SJCRH30 (cell line): ENCODE measurements at regions not wholly inside any gene's neighbourhood (a gene's known extent, or its start where the extent isn't known, plus 50 kb on each side); places are given as distances from the start of the nearest gene placed in this dataset.
"Not testable (repeated sequence)": the region's sequence is repeated elsewhere in the genome, so short reads cannot be mapped to it uniquely, and the experiment has no call there.

ENCODE experiments used
- DNase-seq, 2 experiments: peaks; one replicate each; pipeline ENCODE4 v3.0.0-alpha.2; 2015 to 2020
- H3K27ac ChIP-seq: fragments of 250-450 bp; sonication (Bioruptor Pico); 2 replicates; pipeline ENCODE4 v1.5.1; 2020; ENCODE audit warnings: mild to moderate bottlenecking, moderate library complexity
- H3K27me3 ChIP-seq: fragments of 250-450 bp; sonication (Bioruptor Pico); 2 replicates; pipeline ENCODE4 v1.5.1; 2020; ENCODE audit warnings: mild to moderate bottlenecking, moderate library complexity
- H3K36me3 ChIP-seq: fragments of 250-450 bp; sonication (Bioruptor Pico); 2 replicates; pipeline ENCODE4 v1.5.1; 2020; ENCODE audit warnings: mild to moderate bottlenecking, moderate library complexity
- H3K4me1 ChIP-seq: fragments of 250-450 bp; sonication (Bioruptor Pico); 2 replicates; pipeline ENCODE4 v1.5.1; 2020; ENCODE audit warnings: mild to moderate bottlenecking, moderate library complexity
- H3K4me3 ChIP-seq: fragments of 250-450 bp; sonication (Bioruptor Pico); 2 replicates; pipeline ENCODE4 v1.5.1; 2020; ENCODE audit warnings: mild to moderate bottlenecking, moderate library complexity
- H3K9me3 ChIP-seq: fragments of 250-450 bp; sonication (Bioruptor Pico); replicated peaks from 2 replicates; pipeline ENCODE4 v1.5.1; 2020; ENCODE audit warnings: mild to moderate bottlenecking, moderate library complexity

DNA sequence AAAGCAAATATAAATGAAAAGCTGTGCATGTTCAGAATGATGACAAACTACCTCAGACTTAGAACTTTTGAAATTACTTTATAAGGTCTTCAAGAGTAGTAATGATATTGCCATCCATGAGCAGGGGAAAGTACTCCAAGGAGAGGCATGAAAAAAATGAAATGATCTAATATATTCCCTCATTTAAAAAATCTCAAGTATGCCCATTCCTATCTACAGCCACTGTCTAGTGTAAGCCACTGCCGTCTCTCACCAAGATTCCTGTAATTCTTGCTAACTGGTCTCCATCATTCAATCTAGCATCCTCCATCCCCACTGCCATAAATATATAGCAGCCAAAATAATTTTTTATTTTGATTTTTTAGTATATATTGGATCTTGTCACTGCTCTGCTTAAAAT, 258.8 kb downstream of the PLOD2 start:
- no peak overlapping the region for H3K4me3 ChIP-seq
- no peaks in the 10 kb centered on the region for H3K36me3 ChIP-seq
- no peaks in the 10 kb centered on the region for H3K4me1 ChIP-seq
- no peak overlapping the region for H3K27ac ChIP-seq
- no peaks in the 10 kb centered on the region for H3K27me3 ChIP-seq
- no peaks in the 10 kb centered on the region for H3K9me3 ChIP-seq
- DNase-seq, result no peak

DNA sequence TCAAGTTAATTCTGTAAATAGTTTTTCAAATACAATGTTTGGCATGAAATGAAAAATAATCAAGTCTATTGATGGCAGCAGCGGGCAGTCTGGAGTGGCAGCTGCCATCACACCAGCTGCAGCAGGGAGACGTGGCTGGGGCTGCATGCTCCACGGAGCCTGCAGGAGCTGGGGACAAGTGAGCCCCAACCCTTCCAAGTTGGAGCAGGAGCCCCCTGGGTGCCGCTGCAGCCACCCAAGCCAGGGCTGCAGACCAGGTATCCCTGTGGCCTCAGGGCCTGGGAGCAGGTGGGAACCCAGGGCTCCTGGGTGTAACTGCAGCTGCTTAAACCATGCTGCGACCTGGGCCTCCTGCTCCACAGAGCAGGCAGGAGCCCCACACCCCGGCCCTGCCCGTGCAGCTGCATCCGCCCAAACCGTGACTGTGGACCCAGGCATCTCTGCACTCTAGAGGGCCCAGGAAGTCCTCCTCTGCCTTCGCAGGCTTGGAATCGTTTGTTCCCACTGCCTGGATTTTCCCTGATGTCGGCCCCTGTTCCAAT, 257.4 kb downstream of the PLOD2 start:
- H3K27ac ChIP-seq, result no peak overlapping the region
- no peak overlapping the region for H3K4me3 ChIP-seq
- DNase-seq, result no peak
- no peaks in the 10 kb centered on the region for H3K36me3 ChIP-seq
- no peaks in the 10 kb centered on the region for H3K27me3 ChIP-seq
- H3K4me1 ChIP-seq, result no peaks in the 10 kb centered on the region
- no peaks in the 10 kb centered on the region for H3K9me3 ChIP-seq

DNA sequence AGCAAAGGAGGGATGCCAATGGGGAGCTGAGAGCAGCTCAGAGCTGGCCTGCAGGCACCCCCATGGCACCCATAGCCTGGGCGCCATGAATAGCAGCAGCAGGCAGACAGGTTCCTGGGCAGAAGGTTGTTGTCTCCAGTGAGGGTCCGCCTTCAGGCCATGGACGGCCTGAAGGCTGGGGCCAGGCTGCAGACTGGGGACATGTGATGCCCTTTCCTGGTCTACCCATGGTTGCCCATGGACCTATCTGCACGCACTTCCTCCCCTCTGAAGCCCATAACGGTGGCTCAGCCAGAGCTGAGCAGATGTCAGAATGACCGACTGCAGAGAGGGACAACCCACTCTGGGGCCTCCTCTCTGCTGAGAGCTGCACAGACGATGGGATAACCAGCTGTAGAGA, 256.8 kb downstream of the PLOD2 start:
- H3K27me3 ChIP-seq, result no peaks in the 10 kb centered on the region; the same call in 1 of the 2 replicates
- no peaks in the 10 kb centered on the region for H3K4me1 ChIP-seq
- no peak overlapping the region for H3K4me3 ChIP-seq
- no peaks in the 10 kb centered on the region for H3K9me3 ChIP-seq
- no peaks in the 10 kb centered on the region for H3K36me3 ChIP-seq
- H3K27ac ChIP-seq, result no peak overlapping the region
- DNase-seq, result no peak

DNA sequence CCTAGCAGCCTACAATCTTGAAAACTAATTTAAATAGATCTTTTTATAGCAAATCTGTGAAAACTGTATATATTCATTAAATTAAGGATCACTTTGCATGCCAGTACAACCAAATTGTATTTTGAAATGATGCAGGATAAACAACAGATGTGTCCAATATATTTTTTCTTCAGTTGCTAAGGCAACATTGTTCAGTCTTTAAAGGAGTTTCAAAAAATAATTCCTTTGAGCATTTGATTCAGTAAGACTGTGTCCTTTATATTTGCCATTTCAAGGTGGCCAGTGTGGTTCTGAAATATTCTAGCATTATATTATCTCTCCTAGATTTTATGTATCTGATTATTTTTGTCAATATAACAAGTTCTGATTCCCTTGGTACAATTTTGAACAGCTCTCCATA, 254.7 kb downstream of the PLOD2 start:
- no peaks in the 10 kb centered on the region for H3K36me3 ChIP-seq
- H3K4me1 ChIP-seq, result no peaks in the 10 kb centered on the region
- H3K27ac ChIP-seq, result no peak overlapping the region
- no peak for DNase-seq
- no peaks in the 10 kb centered on the region for H3K9me3 ChIP-seq
- H3K4me3 ChIP-seq, result no peak overlapping the region
- no peaks in the 10 kb centered on the region; the same call in 1 of the 2 replicates for H3K27me3 ChIP-seq

DNA sequence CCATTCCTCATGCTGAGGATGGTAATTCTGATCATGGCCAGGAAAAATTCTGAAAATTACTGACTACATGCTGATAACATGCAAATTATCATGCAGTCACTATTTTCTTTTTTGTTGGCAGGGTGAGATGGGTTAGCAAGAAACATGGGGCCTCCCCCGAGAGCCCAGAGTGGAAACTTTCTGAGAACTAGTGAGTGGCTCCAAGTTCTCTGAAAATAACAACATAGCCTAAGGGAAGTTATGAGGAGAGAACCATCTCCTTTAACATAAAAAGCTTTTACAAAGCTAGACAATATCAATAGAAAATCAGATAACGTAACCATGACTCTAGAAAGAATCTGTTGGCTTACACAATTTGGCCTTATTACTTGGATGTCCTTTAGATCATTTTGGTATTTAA, 254.2 kb downstream of the PLOD2 start:
- no peak for DNase-seq
- Histone ChIP-seq H3K4me1 (no peaks in the 10 kb centered on the region), H3K27ac (no peak overlapping the region), H3K36me3 (no peaks in the 10 kb centered on the region), H3K27me3 (no peaks in the 10 kb centered on the region; the same call in 1 of the 2 replicates), H3K4me3 (no peak overlapping the region), H3K9me3 (no peaks in the 10 kb centered on the region)

DNA sequence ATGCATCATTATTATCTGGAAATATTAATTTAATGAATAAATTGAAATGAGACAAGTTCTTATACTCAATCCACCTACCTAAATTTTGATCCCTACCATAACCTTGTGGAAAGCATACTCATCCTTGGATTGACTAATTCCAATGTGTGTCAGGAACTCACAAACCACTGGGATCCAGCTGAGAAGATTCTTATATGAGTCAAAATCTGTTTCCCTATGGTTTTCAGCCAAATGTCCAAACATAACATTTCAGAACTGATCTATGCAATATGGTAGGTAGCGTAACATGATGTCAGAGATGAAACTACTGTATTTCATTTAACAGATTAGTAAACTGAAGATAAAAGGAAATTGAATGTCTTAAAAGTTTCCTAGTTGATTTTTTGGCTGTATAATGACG, 250.0 kb downstream of the PLOD2 start:
- DNase-seq, result no peak
- Histone ChIP-seq H3K27ac (no peak overlapping the region), H3K9me3 (no peaks in the 10 kb centered on the region), H3K36me3 (no peaks in the 10 kb centered on the region), H3K4me1 (no peaks in the 10 kb centered on the region), H3K4me3 (no peak overlapping the region), H3K27me3 (no peaks in the 10 kb centered on the region; the same call in 1 of the 2 replicates)

DNA sequence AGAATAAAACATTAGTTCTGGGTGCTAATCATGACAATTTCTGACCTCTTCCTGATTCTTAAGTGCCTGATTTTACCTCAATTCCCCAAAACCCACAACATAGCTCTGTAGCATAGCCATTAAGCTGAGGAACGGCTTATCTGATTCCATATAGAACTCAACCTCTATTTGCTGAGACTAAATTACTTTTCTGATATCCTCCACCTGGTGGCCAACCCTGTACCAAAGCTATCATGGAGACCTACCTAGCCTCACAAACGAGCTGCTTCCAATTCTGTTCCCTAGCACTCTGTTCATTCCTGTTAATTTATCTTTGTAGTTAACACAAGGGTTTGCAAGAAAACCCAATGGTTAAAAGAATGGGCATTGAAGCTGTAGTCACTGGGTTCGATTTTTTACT, 245.2 kb downstream of the PLOD2 start:
- Histone ChIP-seq H3K9me3 (no peaks in the 10 kb centered on the region), H3K27me3 (no peaks in the 10 kb centered on the region), H3K27ac (no peak overlapping the region), H3K4me1 (no peaks in the 10 kb centered on the region), H3K4me3 (no peak overlapping the region), H3K36me3 (no peaks in the 10 kb centered on the region)
- no peak for DNase-seq

DNA sequence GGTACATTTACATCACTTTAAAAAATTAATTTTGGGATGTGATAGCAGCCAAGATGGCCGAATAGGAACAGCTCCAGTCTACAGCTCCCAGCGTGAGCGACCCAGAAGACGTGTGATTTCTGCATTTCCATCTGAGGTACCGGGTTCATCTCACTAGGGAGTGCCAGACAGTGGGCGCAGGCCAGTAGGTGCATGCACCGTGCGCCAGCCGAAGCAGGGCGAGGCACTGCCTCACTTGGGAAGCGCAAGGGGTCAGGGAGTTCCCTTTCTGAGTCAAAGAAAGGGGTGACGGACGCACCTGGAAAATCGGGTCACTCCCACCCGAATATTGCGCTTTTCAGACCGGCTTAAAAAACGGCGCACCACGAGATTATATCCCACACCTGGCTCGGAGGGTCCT, 233.2 kb downstream of the PLOD2 start:
- H3K36me3 ChIP-seq, H3K4me3 ChIP-seq, H3K27me3 ChIP-seq, H3K27ac ChIP-seq, DNase-seq, H3K9me3 ChIP-seq, H3K4me1 ChIP-seq: not testable (repeated sequence)

DNA sequence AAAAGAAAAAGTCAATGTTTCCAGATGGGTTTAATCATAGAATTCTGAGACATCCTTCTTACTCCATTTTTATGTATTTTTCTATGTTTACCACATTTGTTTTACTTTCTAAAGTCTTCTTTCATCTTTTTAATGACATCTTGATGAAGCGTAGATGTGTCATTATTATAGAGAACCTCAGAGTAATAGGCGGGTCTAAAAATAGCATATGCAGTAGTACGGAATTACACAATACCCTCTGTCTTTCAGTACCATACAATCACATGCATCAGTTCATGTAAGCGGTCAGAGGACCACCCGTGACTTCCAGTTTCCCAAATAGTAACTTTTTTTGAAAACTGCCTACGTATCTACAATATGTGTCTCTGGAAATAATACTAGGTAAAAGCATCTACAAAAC, 224.0 kb downstream of the PLOD2 start:
- DNase-seq, result no peak
- Histone ChIP-seq H3K27me3 (no peaks in the 10 kb centered on the region), H3K27ac (no peak overlapping the region), H3K4me3 (no peak overlapping the region), H3K9me3 (no peaks in the 10 kb centered on the region), H3K36me3 (no peaks in the 10 kb centered on the region), H3K4me1 (no peaks in the 10 kb centered on the region)

DNA sequence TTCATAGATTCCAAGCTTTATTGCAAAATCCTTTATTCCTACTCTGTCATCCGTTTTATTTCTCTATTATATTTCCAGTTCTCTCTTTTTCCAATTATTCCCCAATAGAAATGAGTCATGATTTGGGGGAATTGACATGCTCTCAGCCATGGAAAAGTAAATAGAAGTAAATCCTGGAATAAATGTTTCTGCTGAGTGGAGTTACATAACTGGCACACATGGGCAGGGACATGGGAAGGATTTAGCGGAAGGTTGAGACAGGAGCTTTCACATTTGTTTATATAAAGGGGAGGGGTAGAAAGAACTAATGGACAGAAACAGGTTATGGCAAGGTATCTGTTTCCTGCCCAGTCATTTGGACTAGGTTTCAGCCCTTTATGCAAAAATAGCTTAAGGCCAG, 221.6 kb downstream of the PLOD2 start:
- H3K4me1 ChIP-seq, result no peaks in the 10 kb centered on the region
- H3K36me3 ChIP-seq, result no peaks in the 10 kb centered on the region
- H3K4me3 ChIP-seq, result no peak overlapping the region
- no peaks in the 10 kb centered on the region for H3K27me3 ChIP-seq
- no peak overlapping the region for H3K27ac ChIP-seq
- no peaks in the 10 kb centered on the region for H3K9me3 ChIP-seq
- DNase-seq, result peak in 1 of 2 experiments; percentile 4

DNA sequence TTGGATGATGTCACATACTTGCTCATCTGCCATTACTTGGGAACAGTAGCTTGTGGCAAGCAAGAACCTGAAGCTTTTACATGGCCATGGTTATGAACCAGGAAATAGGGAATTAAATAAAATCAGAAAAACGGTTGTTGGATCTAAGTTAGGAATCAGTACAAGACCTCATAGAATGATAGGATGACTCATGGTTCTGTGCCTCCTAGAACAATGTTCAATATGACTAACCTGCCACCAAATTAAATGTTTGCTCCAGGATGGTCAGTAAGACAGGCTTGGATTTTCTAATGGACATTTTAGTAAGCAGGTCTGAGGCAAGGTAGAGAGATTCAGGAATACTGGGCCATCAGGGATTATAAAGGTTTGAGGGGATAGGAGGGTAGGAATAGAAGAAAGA, 218.9 kb downstream of the PLOD2 start:
- no peaks in the 10 kb centered on the region for H3K4me1 ChIP-seq
- no peak overlapping the region for H3K4me3 ChIP-seq
- no peaks in the 10 kb centered on the region for H3K27me3 ChIP-seq
- no peak for DNase-seq
- no peak overlapping the region for H3K27ac ChIP-seq
- no peaks in the 10 kb centered on the region for H3K9me3 ChIP-seq
- no peaks in the 10 kb centered on the region for H3K36me3 ChIP-seq

DNA sequence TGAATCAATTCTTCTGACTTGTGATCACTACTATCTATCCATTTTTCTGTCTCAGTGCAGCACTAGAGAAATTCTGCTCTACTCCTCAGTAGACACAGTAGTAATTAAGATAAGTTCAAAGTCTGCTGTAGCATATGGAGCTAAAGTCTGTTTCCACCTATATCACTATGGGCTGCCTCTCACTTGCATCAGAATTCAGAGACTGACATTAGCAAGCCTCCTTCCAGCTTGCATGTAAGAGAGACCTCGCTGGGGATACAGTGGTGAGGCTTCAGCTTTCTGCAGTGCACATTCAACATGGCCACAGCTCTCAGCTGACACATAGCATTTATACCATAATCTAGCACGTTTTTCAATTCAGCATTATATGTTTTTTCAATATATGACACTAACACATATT, 217.0 kb downstream of the PLOD2 start:
- Histone ChIP-seq H3K27me3 (no peaks in the 10 kb centered on the region), H3K36me3 (no peaks in the 10 kb centered on the region), H3K4me1 (no peaks in the 10 kb centered on the region), H3K4me3 (no peak overlapping the region), H3K27ac (no peak overlapping the region), H3K9me3 (no peaks in the 10 kb centered on the region)
- DNase-seq, result no peak

DNA sequence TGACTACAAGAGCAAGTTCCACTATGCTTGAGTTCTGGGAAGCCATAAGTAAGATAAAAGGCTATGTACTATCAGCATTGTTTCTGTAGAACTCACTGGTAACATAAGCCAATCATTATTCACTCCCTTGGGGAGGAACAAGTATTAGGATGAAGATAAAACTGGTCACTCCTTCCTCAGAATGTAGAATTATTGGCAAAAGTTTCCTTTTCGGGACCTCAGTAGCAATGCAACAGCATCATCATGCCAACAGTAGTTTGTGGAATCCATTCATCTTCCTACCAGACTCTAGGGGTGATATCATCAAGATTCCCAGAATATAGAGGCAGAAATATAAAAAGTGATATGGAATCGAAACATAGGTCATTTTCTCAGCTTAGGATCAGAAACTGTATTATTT, 209.5 kb downstream of the PLOD2 start:
- DNase-seq, result no peak
- Histone ChIP-seq H3K4me3 (no peak overlapping the region), H3K9me3 (no peaks in the 10 kb centered on the region), H3K27me3 (no peaks in the 10 kb centered on the region), H3K36me3 (no peaks in the 10 kb centered on the region), H3K4me1 (no peaks in the 10 kb centered on the region), H3K27ac (no peak overlapping the region)

DNA sequence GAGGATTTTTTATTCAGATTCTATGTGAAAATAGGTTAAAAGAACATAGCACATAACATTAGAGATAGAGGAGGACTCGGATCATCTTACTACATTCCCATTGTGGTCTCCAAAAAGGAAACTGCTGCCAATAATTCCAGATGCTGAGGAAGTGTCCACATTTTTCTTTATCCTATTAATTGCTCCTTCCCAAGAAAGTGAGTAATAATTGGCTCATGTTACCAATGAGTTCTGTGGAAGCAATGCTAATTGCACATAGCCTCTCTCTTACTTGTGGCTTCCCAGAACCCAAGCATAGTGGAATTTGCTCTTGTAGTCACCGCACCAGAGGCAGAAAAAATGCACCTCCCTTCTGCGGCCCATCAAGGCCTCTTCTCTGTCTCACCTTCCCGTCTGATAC, 208.4 kb downstream of the PLOD2 start:
- H3K9me3 ChIP-seq, result no peaks in the 10 kb centered on the region
- DNase-seq, result peak in 1 of 2 experiments; percentile 8
- no peaks in the 10 kb centered on the region for H3K36me3 ChIP-seq
- no peak overlapping the region for H3K4me3 ChIP-seq
- H3K27ac ChIP-seq, result no peak overlapping the region
- H3K27me3 ChIP-seq, result no peaks in the 10 kb centered on the region
- no peaks in the 10 kb centered on the region for H3K4me1 ChIP-seq

DNA sequence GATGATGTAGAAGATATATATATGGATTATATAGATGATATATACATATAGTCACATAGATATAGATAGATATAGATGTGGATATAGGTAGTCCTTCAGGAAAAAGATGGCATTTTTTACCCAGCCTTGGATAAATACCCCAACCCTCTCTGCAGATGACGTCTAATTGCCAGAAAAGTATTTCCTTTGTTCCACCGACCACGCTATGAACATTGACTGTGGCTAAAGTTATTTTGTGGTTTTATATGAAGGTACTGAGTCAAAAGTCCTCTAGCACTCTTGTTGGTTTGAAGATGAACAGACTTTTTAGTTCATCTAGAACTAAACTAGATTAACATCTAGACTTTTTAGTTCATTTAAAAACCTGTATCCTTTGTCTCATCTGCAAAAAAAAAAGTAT, 207.7 kb downstream of the PLOD2 start:
- H3K27ac ChIP-seq, result no peak overlapping the region
- DNase-seq, result no peak

DNA sequence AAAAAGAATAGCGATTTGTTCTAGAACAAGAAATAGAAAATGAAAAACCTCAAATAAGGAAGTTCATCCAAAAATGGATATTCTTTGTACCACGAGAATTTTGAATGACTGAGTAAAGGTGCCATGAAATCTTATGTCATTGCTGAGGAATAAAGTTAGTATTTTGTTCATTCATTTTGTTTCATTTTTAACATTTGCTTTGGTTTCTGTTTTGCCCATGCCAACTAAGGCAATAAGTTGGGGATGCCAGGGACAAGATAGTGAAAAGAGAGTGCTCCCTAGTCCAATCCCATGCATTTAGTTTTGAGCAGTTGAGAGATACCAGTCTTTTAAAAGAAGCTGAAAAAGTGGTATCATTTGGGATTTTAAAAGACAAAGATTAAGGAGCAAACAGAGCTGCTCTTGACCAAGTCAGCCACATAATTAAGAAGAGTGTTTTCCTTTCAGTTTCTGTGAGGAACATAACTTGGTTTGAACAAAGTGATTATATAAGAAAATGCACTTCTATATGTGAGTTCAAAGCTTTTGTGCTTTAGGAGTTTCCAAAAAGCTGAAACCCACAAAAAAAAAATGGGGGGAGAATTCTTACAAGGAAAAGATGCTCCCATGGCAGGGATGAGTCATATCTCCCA, 201.4 kb downstream of the PLOD2 start:
- DNase-seq, result no peak
- Histone ChIP-seq H3K9me3 (no peaks in the 10 kb centered on the region), H3K36me3 (no peaks in the 10 kb centered on the region), H3K27me3 (no peaks in the 10 kb centered on the region), H3K27ac (no peak overlapping the region), H3K4me3 (no peak overlapping the region), H3K4me1 (no peaks in the 10 kb centered on the region)

More for the DNA sequence above, 207.7 kb downstream of the PLOD2 start:
- Histone ChIP-seq H3K4me3 (no peak overlapping the region), H3K4me1 (no peaks in the 10 kb centered on the region), H3K27me3 (no peaks in the 10 kb centered on the region), H3K36me3 (no peaks in the 10 kb centered on the region), H3K9me3 (no peaks in the 10 kb centered on the region)
